Left renal cortex interstitium (tissue), 4 donors: ENCODE measurements at regions not wholly inside any gene's neighbourhood (a gene's known extent, or its start where the extent isn't known, plus 50 kb on each side); places are given as distances from the start of the nearest gene placed in this dataset.
A peak's percentile ranks its signal among the peaks of the same experiment; 100 is the strongest.

Experiments
- DNase-seq, 4 donors: peaks; one replicate each; pipeline ENCODE4 v3.0.0-alpha.2; 2013; ENCODE audit warnings: low read depth in 4 of 4, low spot score in 2 of 4, missing footprints in 1 of 4

DNA sequence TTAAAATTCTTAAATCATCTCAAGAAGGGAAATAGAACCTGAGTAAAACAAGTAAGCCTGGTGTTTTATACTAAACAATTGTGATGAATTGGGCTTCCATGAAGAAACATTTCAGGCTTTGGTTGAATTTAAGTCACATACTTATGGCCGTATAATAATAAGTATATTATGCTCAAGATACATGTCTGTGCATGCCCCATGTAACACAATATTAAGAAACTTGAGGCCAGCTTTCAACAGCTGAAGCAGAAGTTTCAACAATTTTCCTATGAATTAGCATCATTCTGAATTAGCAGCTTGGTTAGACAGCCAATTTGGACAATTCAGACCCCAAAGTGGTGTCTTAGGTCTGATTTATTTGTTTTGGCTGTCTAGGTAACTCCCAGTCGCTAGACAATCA, 243.7 kb downstream of the MYLK4 start:
- DNase-seq, result no peak

GRCh38 chr6:2505624-2506023, 245.1 kb downstream of the MYLK4 start:
- DNase-seq, result no peak

- DNase-seq, result no peak
Measured at GRCh38 chr6:2504495-2505064, 246.1 kb downstream of the MYLK4 start.

DNA sequence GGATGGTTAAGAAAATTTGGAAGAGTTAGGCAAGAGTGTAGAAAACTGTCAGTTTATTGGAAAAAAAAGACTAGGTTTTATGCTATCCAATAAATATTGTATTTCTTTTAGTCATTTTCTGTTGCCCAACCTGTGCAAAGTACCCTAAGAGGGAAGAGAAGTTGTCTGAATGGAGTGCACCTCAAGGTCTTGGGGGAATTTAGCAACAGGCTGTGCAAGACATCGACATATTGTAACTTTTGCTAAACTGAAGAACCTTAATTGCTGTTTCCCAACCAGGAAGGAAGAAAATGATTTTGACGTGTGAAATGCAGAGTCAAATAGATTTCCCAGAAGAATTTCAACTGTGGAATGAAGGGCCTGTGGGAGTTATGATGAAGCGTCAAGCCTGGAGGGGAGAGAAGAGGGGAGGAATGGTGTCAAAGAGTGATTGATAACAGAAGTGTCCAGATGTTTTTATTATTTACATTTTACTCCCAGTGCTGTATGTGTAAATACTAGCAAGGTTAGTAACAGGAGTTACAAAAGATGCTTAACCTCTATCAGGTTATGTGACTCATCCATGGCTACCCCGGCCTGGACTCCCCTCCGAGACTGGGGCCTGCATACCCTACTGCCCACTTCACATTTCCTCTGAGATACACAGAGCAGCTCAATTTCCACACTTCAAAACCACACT, 246.8 kb downstream of the MYLK4 start:
- no peak for DNase-seq

- no peak for DNase-seq
Measured at GRCh38 chr6:2502998-2503674, 247.6 kb downstream of the MYLK4 start.

DNA sequence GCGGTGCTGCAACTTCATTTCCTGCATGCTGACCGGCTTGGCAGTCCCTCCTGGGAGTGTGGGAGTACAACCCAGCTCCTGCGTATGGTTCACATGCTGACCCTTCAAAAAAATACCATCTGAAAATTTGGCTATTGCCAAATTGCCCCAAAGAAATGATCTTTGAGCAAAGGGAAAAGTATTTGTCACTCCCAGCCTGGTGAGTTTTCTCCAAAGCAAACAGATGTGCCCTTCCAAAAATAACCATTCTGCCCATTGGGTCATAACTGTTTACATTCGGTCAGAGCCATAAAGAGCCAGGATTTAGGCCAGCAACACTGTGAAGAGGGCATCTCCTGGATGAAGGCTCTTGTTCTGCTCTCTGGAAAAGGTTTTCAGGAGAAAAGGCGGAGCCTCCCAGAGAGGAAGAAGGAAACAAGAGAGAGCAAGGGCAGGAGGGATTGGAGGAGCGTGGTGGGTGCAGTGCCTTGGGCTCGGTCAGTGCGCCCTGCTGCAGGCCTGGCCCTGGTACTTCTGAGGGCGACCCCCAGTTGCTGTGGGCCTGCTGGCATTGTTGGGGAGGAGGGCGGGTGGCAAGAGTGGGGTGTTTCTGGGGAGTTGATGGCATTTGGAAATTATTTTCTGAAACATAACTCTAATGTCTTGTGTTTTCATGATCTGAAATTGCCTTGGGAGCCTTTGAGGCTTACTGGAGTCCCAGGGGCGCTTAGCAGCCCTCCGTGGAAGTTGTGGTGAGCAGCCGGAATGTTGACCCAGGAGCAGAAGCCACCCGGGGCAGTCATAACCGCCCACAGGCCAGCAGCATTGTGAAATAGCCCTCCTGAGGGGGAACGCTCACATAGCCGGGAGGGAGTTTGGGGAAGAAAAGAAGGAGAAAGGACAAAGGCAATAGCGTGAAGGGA, 248.4 kb downstream of the MYLK4 start:
- DNase-seq, result no peak

GRCh38 chr6:2497922-2498623, 252.6 kb downstream of the MYLK4 start:
- DNase-seq, result no peak

- DNase-seq, result no peak
Measured at GRCh38 chr6:2496291-2496690, 250.9 kb upstream of the GMDS start.

DNA sequence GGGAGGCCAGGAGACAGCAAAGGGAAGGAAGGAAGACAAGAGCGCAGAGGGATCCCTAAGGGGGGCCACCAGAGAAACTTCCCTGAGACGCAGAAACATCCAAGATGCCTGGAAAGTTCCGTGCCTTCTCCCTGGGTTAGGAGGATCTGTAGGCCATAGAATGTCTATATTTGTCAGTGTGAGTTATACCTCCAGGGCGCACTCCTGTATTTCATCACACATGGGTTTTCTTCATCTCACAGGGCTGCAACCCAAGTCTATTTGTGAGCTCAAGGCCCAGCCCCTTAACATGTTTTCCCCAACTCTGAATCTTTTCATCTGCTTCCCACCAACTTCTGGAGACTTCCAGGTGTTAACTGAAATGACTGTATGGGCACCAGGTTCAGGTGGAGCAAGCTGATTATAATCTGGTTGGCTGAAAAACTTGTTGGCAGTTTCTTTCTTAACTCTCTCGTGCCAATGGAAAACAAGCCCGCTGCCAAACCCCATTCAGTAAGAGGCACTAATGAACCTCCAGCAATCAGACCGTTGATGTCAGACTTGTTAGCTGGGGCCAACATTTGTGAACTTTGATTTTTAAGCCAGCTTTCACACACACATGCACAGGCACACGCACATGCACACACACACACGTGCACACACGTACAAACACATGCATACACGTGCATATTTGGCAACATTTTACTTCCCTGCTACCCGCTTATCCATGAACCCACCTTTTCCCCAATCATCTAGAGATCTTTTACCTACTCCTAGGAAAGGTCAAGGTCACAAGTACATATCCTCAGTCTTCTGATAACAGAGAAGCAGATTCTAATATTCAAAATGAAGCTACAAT, 247.5 kb upstream of the GMDS start:
- DNase-seq, result no peak

DNA sequence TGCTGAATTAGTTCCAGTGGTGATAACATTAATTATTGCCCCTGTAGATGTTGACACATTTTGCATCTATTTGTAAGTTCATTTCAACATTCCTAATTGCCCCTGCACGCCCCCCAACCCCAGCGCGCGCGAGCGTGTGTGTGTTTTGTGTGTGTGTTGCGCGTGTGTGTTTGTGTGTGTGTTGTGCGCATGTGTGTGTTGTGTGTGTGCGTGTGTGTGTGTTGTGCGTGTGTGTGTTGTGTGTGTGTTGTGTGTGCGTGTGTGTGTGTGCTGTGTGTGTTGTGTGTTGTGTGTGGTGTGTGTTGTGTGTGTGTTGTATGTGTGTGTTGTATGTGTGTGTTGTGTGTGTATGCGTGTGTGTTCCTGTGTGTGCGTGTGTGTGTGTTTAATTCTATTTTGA, 245.7 kb upstream of the GMDS start:
- no peak for DNase-seq

- DNase-seq, result no peak
Measured at GRCh38 chr6:2488578-2488977, 243.2 kb upstream of the GMDS start.

DNA sequence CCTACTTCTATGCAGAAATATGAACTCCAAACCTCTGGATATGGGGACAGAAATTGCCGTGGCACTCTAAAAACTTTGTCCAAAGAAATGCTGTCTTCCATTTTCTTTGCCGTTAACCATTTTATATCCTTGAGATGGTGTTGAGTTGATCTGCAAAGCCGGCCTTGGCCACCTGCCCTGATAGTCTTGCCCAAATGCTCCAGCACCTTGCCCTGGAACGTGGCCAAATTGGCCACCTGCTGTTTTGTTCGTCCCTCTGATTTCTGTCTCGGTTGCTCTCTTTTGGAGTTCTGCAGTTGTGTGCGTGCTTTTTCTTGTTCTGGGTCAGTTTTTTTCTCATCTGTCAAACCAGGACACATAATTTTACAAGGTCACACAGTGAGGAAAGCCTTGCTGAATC, 239.7 kb upstream of the GMDS start:
- no peak for DNase-seq

- no peak for DNase-seq
Measured at GRCh38 chr6:2482773-2483172, 237.4 kb upstream of the GMDS start.

DNA sequence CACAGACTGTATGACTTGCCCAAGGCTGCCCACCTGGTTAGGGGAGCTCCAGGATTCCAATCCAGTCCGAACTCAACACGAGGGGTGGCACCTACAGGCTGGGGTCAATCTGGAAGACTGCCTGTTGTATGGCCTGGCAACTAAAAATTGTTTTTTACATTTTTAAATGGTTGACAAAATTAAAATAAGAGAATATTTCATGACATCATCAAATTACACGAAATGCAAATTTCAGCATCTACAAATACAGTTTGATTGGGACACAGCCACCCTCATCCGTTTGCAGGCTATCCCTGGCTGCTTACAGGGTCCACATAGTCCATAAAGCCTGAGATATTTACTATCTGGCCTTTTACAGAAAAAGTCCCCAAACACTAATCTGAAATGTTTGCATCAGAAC, 235.9 kb upstream of the GMDS start:
- DNase-seq, result no peak

DNA sequence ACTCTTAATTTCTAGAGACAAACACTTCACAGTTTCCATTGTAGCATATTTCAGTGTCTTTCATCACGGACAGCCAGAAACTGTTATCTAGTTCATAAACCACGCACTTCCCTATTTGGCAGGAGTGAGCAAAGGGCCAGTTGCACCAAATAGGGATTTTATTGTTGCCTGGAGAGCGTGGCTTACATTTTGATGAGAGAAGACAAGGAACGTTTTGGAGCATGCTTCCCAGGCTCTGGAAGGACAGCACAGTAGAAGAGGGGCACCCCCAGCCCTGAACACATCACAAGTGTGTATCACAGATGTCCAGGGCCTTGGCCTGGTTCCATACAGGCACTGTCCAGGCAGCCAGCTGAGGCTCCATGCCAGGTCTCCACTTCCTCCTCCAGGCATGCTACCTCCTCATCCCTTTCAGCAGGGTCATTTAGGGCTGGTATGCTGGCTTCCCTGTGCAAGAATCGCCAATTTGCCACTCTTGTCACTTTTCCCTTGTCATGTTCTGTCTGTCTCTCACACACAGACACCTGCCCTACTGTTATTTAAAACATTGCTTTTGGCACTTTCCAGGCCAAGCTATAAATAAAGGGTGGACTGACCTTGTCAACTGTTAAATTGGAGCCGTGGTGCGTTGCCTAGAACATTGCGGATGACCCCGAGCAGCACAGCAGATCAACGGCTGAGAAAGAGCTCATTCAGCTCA, 235.0 kb upstream of the GMDS start:
- DNase-seq, result no peak

DNA sequence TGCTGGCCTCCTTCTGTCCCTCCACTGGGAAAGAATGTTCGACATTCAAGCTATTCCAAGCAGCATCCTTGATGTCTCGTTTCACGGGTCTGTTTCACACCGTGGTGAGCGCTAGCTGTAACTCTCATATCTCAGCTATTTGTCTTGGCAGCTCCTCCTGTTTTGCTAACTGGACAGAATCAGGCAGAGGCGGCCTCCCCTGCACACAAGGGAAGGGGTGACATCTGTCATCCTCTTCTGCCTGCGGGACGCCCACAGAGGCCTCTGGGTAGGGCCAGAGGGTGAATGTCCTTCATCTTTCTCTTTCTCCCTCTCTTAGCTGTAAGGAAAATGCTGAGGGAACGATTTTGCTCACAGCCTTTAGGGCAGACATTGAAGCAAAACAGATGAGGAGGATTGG, 232.8 kb upstream of the GMDS start:
- peak in 2 of 4 donors; percentile 35 to 43 for DNase-seq

DNA sequence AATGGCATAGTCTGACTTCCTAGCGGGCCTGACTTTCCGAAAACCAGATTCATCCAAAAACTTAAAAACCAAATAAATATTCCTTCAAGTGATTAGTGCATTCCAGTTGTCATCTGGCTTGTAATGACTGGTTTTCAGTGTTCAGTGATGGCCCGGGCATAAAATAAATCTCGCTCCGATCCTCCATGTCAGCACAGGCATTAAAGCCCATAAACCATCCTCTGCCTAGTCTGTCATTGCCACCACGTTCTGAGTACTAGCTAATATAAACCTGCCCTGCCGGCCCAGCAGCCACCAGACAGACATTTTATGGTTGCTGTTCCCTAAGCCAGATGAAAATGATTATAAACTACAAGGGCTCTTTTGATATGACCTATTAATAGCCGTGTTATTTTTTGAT, 232.3 kb upstream of the GMDS start:
- DNase-seq, result no peak

DNA sequence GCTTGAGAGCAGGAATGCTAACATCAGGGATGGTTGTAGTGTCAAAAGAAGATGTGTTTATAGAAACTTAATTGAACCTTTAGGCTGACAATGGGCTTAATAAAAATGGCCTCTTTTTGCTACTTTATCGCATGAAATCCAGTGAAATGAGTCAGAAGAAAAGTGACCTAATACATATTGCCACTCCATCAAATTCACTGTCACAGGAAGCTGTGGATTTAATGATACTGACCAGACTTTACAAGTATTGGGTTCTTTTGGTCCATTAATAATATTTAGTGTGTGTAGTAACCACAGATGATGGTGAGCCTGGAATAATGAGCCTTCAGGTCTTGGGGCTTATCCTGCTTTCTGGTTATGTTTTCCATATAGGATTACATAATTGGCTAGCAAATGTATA, 231.8 kb upstream of the GMDS start:
- DNase-seq, result no peak

GRCh38 chr6:2476376-2476775, 231.0 kb upstream of the GMDS start:
- no peak for DNase-seq
